GM12878 (cell line): ENCODE measurements at regions not wholly inside any gene's neighbourhood (a gene's known extent, or its start where the extent isn't known, plus 50 kb on each side); places are given as distances from the start of the nearest gene placed in this dataset.

Source experiments
- ATAC-seq: fragments of 200-7000 bp; cut with Tn5 transposase; 3 replicates; pipeline ENCODE4 v1.9.1; 2020; ENCODE audit warnings: mild to moderate bottlenecking, moderate library complexity
- BruUV-seq: library from RNA; stranded (reverse); fragments of 400-500 nt; replicated peaks from 2 replicates; lab custom pipeline; 2021; lab: Mats Ljungman, UMichigan
- CTCF ChIA-PET: fragments of 300-600 bp; sonication (Branson Sonifier 250); formaldehyde crosslinking; extraction: SDS; loops from one replicate; lab custom pipeline; 2021; ENCODE audit warnings: inconsistent platforms; lab: Yijun Ruan, JAX
- POLR2A ChIA-PET: fragments of 350-600 bp; formaldehyde crosslinking; extraction: SDS; loops from one replicate; lab custom pipeline; 2021; ENCODE audit warnings: inconsistent platforms; lab: Charles Lee
- RAD21 ChIA-PET: fragments of 300-600 bp; sonication (Branson Sonifier 250); formaldehyde crosslinking; loops from one replicate; lab custom pipeline; 2023; ENCODE audit warnings: antibody characterized with exemption; ENCODE audit not compliant: unreplicated experiment; lab: Charles Lee
- SMC1A ChIA-PET: fragments of 300-600 bp; sonication (Branson Sonifier 250); formaldehyde crosslinking; loops from one replicate; lab custom pipeline; 2023; ENCODE audit not compliant: unreplicated experiment, uncharacterized antibody; lab: Charles Lee
- DNase-seq: peaks from one replicate; pipeline ENCODE4 v3.0.0-alpha.2; 2011; ENCODE audit warnings: low read depth, low spot score
- FAIRE-seq: peaks from 3 replicates; lab custom pipeline; 2011; peaks lifted over from hg19 to GRCh38; lab: Jason Lieb, UNC
- H2AFZ ChIP-seq: 2 replicates; pipeline ENCODE4 v1.6.0; 2011; ENCODE audit warnings: low read depth, low read length, control low read depth; ENCODE audit not compliant: control insufficient read depth
- H3K27ac ChIP-seq: 2 replicates; pipeline ENCODE4 v1.5.1; 2011; ENCODE audit warnings: control low read depth; ENCODE audit not compliant: control insufficient read depth, insufficient read depth
- H3K27me3 ChIP-seq, 2 experiments: replicated peaks in 1 of 2; 2 replicates each; pipeline versions ENCODE4 v1.6.0 to v1.6.1; 2011; ENCODE audit warnings: low read length in 1 of 2; ENCODE audit not compliant: control insufficient read depth in 2 of 2, insufficient read depth in 2 of 2
- H3K36me3 ChIP-seq, 2 experiments: 2 replicates each; pipeline ENCODE4 v1.5.1; 2011; ENCODE audit warnings: low read length in 1 of 2; ENCODE audit not compliant: control insufficient read depth in 2 of 2, insufficient read depth in 2 of 2
- H3K4me1 ChIP-seq: 2 replicates; pipeline ENCODE4 v1.6.1; 2011; ENCODE audit warnings: mild to moderate bottlenecking, low read length, moderate library complexity, mixed read lengths; ENCODE audit not compliant: control insufficient read depth, insufficient read depth
- H3K4me2 ChIP-seq: 2 replicates; pipeline ENCODE4 v1.6.0; 2011; ENCODE audit warnings: control low read depth; ENCODE audit not compliant: control insufficient read depth, insufficient read depth
- H3K4me3 ChIP-seq: fragments of 200-600 bp; sonication (generic); 2 replicates; pipeline ENCODE4 v1.5.1; 2016
- H3K79me2 ChIP-seq: 2 replicates; pipeline ENCODE4 v1.6.0; 2011; ENCODE audit warnings: low read length; ENCODE audit not compliant: control insufficient read depth, insufficient read depth
- H3K9ac ChIP-seq: 2 replicates; pipeline ENCODE4 v1.8.0; 2011; ENCODE audit warnings: low read length, control low read depth, mixed read lengths; ENCODE audit not compliant: control insufficient read depth, insufficient read depth
- H3K9me3 ChIP-seq: replicated peaks from 3 replicates; pipeline ENCODE4 v1.5.1; 2011; ENCODE audit warnings: mild to moderate bottlenecking, low read length; ENCODE audit not compliant: control insufficient read depth, insufficient read depth
- H4K20me1 ChIP-seq: 2 replicates; pipeline ENCODE4 v1.6.0; 2011; ENCODE audit not compliant: control insufficient read depth, insufficient read depth
- CBX3 ChIP-seq: fragments of 200-600 bp; sonication (generic); IDR thresholded peaks from 2 replicates; pipeline ENCODE4 v1.6.1; 2016; ENCODE audit warnings: low read depth, borderline replicate concordance
- CHD1 ChIP-seq: IDR thresholded peaks from 2 replicates; pipeline ENCODE4 v1.6.1; 2012; ENCODE audit warnings: low read depth, low read length, improper control_type of control experiment
- CREM ChIP-seq: IDR thresholded peaks from 2 replicates; pipeline ENCODE4 v1.6.1; 2014; ENCODE audit warnings: antibody characterized with exemption, low read depth
- EP300 ChIP-seq, 2 experiments: fragments of 150-350 bp in 1 of 2; IDR thresholded peaks; 2 replicates each; pipeline ENCODE4 v1.6.1; 2011 to 2012; ENCODE audit warnings: low read depth in 2 of 2, low read length in 2 of 2, borderline replicate concordance in 1 of 2, improper control_type of control experiment in 1 of 2, inconsistent platforms in 1 of 2; ENCODE audit not compliant: control insufficient read depth in 1 of 2
- IRF4 ChIP-seq: IDR thresholded peaks from 2 replicates; pipeline ENCODE4 v1.6.1; 2011; ENCODE audit warnings: low read depth, low read length
- MLLT1 ChIP-seq: fragments of 450-650 bp; IDR thresholded peaks from 2 replicates; pipeline ENCODE4 v1.6.1; 2016; ENCODE audit warnings: mild to moderate bottlenecking
- NFIC ChIP-seq: IDR thresholded peaks from 2 replicates; pipeline ENCODE4 v1.6.1; 2012; ENCODE audit warnings: low read depth, mild to moderate bottlenecking, inconsistent platforms, low read length, moderate library complexity
- NFYA ChIP-seq: IDR thresholded peaks from 2 replicates; pipeline ENCODE4 v1.6.1; 2011; ENCODE audit warnings: low read depth, mild to moderate bottlenecking, low read length, improper control_type of control experiment, borderline replicate concordance
- RFX5 ChIP-seq: IDR thresholded peaks from 2 replicates; pipeline ENCODE4 v1.6.1; 2011; ENCODE audit warnings: low read depth, low read length, improper control_type of control experiment
- SIN3A ChIP-seq: IDR thresholded peaks from 2 replicates; pipeline ENCODE4 v1.6.1; 2012; ENCODE audit warnings: low read depth, low read length, improper control_type of control experiment
- ZBTB40 ChIP-seq: fragments of 450-650 bp; IDR thresholded peaks from 2 replicates; pipeline ENCODE4 v1.6.1; 2016; ENCODE audit warnings: mild to moderate bottlenecking, moderate library complexity, borderline replicate concordance
- WGBS: methylation state at CpG from one replicate; pipeline ENCODE4 v1.1.6; 2016; ENCODE audit warnings: low lambda C conversion rate; ENCODE audit not compliant: insufficient replicate concordance, insufficient coverage; ENCODE audit errors: missing lambda C conversion rate; 5-methylcytosine and 5-hydroxymethylcytosine counted together
- in situ Hi-C: fragments of 300-500 bp; cut with MboI; formaldehyde crosslinking; loops from 9 replicates; pipeline ENCODE4 v1.14.3; 2018; ENCODE audit warnings: mixed read lengths
- intact Hi-C: fragments of 100-400 bp; cut with micrococcal nuclease; formaldehyde crosslinking; loops from one replicate; pipeline ENCODE4 v1.14.2; 2022; ENCODE audit not compliant: unreplicated experiment
- TF ChIP-seq, protein P1 (sequence below): fragments of 450-650 bp; conservative IDR thresholded peaks from 2 replicates; pipeline ENCODE4 v1.6.1; 2017; ENCODE audit warnings: mild to moderate bottlenecking, moderate library complexity
- TF ChIP-seq, protein P2 (sequence below): fragments of 450-650 bp; IDR thresholded peaks from 2 replicates; pipeline ENCODE4 v1.6.1; 2017; ENCODE audit warnings: mild to moderate bottlenecking, moderate library complexity

DNA sequence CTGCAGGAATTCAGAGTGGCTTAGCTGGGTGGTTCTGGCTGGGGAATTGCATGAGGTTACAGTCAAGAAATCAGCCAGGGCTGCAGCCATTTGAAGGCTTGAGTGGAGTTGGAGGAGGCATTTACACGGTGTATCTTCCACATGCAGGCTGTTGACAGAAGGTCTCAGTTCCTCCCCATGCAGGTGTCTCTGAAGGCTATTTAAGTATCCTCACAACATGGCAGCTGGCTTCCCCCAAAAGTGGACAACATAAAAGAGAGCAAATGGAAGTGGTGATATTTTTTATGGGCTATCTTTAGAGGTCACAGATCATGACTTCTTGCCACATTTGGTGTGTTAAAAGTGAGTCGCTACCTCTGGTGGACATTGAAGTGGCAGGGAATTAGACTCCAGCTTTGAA is 60.1 kb upstream of the SPRED1 start:
- intact Hi-C loops (no loop called here), in situ Hi-C loops (no loop called here)
- CTCF ChIA-PET, result interaction anchor here (1.3 kb wide), 1 partner anchor 15 kb away, joined by 3 read pairs; no protein-coding TSS in a partner anchor
- H3K79me2 ChIP-seq, result no peaks in the 10 kb centered on the region
- no peaks in the 10 kb centered on the region for H3K27me3 ChIP-seq
- H3K9me3 ChIP-seq, result no peaks in the 10 kb centered on the region
- no peak overlapping the region for H3K9ac ChIP-seq
- no peak overlapping the region for H3K27ac ChIP-seq
- H3K4me3 ChIP-seq, result no peak overlapping the region
- H3K4me2 ChIP-seq, result no peak overlapping the region
- no peak for FAIRE-seq
- WGBS, result 42% methylated on average over 2 of the region's 2 CpGs
- no peaks in the 10 kb centered on the region for H3K36me3 ChIP-seq
- ATAC-seq, result no peak
- no peaks in the 10 kb centered on the region for H4K20me1 ChIP-seq
- no peaks in the 10 kb centered on the region; the same call in 1 of the 2 replicates for H3K4me1 ChIP-seq
- BruUV-seq, result no TSS peak
- POLR2A ChIA-PET, result no interaction called here
- H2AFZ ChIP-seq, result no peak overlapping the region
- RAD21 ChIA-PET, result no interaction called here
- SMC1A ChIA-PET, result no interaction called here
- TF ChIP-seq SIN3A (no peak), CREM (no peak), NFIC (no peak), IRF4 (no peak), MLLT1 (no peak), CBX3 (no peak), ZBTB40 (no peak), EP300 (IDR thresholded peaks at IDR 0.05; ENCODE audit: borderline replicate concordance in 1 of 2, control insufficient read depth in 1 of 2, low read depth in 2 of 2, low read length in 2 of 2) (no peak), NFYA (no peak), CHD1 (no peak), RFX5 (no peak)
- TF ChIP-seq, protein P1, sequence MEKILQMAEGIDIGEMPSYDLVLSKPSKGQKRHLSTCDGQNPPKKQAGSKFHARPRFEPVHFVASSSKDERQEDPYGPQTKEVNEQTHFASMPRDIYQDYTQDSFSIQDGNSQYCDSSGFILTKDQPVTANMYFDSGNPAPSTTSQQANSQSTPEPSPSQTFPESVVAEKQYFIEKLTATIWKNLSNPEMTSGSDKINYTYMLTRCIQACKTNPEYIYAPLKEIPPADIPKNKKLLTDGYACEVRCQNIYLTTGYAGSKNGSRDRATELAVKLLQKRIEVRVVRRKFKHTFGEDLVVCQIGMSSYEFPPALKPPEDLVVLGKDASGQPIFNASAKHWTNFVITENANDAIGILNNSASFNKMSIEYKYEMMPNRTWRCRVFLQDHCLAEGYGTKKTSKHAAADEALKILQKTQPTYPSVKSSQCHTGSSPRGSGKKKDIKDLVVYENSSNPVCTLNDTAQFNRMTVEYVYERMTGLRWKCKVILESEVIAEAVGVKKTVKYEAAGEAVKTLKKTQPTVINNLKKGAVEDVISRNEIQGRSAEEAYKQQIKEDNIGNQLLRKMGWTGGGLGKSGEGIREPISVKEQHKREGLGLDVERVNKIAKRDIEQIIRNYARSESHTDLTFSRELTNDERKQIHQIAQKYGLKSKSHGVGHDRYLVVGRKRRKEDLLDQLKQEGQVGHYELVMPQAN, result no peak
- TF ChIP-seq, protein P2, sequence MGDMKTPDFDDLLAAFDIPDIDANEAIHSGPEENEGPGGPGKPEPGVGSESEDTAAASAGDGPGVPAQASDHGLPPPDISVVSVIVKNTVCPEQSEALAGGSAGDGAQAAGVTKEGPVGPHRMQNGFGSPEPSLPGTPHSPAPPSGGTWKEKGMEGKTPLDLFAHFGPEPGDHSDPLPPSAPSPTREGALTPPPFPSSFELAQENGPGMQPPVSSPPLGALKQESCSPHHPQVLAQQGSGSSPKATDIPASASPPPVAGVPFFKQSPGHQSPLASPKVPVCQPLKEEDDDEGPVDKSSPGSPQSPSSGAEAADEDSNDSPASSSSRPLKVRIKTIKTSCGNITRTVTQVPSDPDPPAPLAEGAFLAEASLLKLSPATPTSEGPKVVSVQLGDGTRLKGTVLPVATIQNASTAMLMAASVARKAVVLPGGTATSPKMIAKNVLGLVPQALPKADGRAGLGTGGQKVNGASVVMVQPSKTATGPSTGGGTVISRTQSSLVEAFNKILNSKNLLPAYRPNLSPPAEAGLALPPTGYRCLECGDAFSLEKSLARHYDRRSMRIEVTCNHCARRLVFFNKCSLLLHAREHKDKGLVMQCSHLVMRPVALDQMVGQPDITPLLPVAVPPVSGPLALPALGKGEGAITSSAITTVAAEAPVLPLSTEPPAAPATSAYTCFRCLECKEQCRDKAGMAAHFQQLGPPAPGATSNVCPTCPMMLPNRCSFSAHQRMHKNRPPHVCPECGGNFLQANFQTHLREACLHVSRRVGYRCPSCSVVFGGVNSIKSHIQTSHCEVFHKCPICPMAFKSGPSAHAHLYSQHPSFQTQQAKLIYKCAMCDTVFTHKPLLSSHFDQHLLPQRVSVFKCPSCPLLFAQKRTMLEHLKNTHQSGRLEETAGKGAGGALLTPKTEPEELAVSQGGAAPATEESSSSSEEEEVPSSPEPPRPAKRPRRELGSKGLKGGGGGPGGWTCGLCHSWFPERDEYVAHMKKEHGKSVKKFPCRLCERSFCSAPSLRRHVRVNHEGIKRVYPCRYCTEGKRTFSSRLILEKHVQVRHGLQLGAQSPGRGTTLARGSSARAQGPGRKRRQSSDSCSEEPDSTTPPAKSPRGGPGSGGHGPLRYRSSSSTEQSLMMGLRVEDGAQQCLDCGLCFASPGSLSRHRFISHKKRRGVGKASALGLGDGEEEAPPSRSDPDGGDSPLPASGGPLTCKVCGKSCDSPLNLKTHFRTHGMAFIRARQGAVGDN, result no peak
- no peak for DNase-seq
